GM21825 (cell line): ENCODE measurements at regions not wholly inside any gene's neighbourhood (a gene's known extent, or its start where the extent isn't known, plus 50 kb on each side); places are given as distances from the start of the nearest gene placed in this dataset.
"Not testable (repeated sequence)": the region's sequence is repeated elsewhere in the genome, so short reads cannot be mapped to it uniquely, and the experiment has no call there.

ENCODE experiments used
- ATAC-seq: cut with Tn5 transposase; IDR thresholded peaks from one replicate; pipeline ENCODE4 v1.9.1; 2021; ENCODE audit warnings: mild to moderate bottlenecking, moderate library complexity; ENCODE audit not compliant: unreplicated experiment

GRCh38 chr14:106396999-106397398, 870.6 kb downstream of the TMEM121 start:
- no peak for ATAC-seq

DNA sequence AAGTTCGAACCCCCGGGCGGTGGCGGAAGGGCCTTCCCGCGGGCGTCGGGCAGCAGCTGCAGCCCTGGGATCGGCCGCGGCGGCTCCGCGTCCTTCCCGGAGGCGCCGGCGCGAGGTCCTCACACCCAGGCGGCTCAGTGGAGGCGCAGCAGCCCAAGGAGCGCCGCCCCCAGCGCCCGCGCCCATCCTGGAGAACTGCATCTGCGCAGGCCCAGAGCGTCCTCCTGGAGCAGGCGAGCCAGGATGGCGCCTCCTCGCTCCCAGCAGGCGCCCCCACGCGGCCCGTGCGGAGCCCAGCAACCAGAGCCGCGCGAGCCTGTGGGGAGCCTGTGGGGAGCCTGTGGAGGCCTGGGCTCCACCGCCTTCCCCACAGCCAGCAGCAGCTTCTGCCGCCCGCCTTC, 872.5 kb downstream of the TMEM121 start:
- not testable (repeated sequence) for ATAC-seq

GRCh38 chr14:106401316-106401715, 874.9 kb downstream of the TMEM121 start:
- not testable (repeated sequence) for ATAC-seq

GRCh38 chr14:106410229-106410628, 883.8 kb downstream of the TMEM121 start:
- ATAC-seq: not testable (repeated sequence)

- ATAC-seq: no peak
Observed at GRCh38 chr14:106414464-106414863, 888.1 kb downstream of the TMEM121 start.

GRCh38 chr14:106417224-106418049, 891.1 kb downstream of the TMEM121 start:
- peak; percentile 80 for ATAC-seq

GRCh38 chr14:106419376-106419965, 893.1 kb downstream of the TMEM121 start:
- no peak for ATAC-seq

GRCh38 chr14:106421431-106422033, 895.1 kb downstream of the TMEM121 start:
- peak; percentile 49 for ATAC-seq

DNA sequence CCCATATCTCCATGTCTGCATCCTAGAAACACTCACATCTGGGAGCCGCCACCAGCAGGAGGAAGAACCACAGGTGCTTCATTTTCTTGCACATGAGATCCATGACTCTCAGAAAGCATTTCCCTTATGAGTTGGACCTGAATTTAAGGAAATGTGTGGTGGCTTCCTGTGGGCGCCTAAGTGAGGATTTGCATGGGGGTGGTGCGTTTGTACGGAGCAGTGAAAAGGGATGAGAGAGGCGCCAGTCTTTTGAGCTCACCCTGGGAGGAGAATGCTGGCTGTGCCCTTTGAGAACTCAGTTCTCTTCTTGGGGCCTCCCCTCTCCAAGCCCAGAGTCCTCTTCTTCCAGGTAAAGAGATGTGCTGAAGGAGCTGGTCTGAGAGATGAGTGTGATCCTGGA, 895.7 kb downstream of the TMEM121 start:
- no peak for ATAC-seq

DNA sequence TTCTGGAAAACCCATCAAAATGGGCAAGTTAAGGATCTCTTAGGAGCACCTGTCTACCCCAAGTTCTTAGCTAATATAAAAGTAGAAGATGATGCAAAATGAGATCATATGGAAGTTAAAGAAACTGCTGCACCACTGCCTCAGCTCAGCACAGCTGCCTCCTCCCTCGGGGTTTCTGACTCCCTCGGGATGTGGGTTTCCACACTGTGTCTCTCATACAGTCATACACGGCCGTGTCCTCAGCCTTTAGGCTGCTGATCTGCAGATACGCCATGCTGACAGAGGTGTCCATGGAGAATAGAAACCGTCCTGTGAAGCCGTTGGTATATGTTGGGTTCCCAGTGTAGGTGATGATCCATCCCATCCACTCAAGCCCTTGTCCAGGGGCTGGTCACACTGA, 898.8 kb downstream of the TMEM121 start:
- ATAC-seq: not testable (repeated sequence)

- no peak for ATAC-seq
Observed at GRCh38 chr14:106436310-106436905, 910.0 kb downstream of the TMEM121 start.

DNA sequence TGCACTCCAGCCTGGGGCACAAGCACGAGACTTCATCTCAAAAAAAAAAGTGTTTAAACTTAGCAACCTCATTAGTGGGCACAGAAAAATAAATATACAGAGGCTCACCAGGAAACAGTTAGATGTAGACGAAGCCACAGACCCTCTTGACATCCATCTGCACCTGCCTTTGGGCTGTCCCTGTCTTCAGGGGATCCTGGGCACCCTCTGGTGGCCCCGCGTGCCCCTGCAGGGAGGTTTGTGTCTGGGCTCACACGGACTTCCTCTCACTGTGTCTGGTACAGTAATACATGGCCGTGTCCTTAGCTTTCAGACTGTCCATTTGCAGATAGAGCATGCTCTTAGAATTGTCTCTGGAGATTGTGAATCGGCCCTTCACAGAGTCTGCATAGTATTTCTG, 916.5 kb downstream of the TMEM121 start:
- ATAC-seq: no peak

GRCh38 chr14:106455026-106455425, 928.6 kb downstream of the TMEM121 start:
- ATAC-seq: no peak

DNA sequence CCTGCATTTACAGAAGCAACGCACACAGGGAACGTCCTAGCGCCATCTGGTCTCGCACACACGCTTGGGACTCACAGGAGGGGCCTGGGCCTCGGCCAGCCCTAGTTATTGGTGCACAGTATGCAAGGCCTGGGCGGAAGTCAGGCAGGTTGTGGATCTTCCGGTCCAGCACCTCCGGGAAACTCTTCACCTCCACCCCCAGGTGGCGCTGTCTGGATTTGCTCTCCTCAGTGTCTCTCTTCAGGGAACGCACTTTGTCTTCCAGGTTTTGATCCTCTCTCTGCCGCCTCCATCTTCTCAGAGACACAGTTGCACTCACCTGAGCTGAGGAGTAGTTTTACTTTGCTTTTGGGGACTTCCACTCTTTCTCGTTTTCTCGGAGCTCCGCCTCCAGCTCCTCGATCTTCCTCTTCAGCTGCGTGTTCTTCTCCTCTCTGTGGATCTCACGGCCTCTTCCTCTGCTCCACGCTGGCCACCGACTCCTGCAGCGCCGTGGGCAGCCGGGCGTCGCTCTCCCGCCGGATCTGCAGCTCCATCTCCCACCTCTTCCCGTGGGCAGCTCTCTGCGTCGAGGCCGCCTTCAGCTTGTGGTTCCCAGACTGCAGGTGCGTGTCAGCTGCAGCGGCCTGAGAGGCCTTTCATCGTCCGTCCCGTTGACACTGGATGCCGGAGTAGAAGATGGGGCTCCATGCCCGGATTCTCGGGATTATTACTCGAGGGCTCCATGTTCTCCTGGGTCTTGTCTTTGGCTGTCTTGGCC, 933.8 kb downstream of the TMEM121 start:
- ATAC-seq: no peak

GRCh38 chr14:106460916-106461315, 934.5 kb downstream of the TMEM121 start:
- ATAC-seq: no peak

GRCh38 chr14:106466483-106466882, 940.1 kb downstream of the TMEM121 start:
- not testable (repeated sequence) for ATAC-seq

- not testable (repeated sequence) for ATAC-seq
Observed at GRCh38 chr14:106468869-106469268, 942.5 kb downstream of the TMEM121 start.

DNA sequence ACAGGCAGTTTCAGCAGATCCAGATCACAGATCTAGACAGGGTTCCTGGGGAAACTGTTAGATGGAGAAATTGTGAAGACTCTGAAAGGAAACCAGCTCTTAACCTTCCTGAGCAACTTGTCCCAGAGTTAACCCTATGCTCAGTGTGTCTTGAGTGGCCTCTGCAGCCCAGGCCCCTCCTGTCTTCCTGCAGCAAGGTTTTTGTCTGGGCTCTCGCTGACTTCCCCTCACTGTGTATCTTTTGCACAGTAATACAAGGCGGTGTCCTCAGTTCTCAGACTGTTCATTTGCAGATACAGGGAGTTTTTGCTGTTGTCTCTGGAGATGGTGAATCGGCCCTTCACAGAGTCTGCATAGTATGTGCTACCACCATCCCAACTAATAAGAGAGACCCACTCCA, 943.6 kb downstream of the TMEM121 start:
- ATAC-seq: not testable (repeated sequence)

DNA sequence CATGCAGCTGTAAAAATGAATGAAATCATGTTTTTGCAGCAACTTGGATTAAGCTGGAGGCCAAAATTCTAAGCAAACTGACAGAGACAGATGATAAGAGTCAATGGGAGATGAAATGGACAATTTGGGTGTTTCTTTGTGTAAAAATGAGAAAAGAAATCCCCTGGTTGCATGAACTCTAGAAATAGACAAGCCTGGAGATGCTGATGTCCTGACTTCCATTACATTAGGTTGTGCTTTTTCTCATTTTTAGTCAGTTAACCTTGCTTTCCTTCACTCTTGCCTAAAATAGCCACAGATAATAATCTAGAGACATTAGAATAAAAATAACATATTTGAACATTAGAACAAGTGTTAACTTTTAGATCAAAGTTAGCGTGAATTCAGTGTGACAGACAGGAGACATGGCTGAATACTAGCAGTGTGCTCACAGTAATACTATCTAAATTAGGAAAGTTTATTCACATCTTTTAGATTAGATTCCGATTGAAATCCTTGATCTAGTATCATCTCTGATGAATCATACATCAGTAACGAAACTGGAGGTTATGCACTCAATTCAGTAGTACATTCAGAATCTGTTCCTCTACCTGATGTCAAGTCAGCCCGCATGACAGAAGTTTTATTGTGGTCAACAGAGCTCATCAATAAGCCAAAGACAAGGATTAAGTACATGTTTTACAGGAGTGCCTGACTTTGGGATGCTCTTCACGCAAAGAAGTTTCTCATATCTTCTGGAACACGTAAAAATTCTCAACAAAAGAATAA, 948.1 kb downstream of the TMEM121 start:
- ATAC-seq: not testable (repeated sequence)

GRCh38 chr14:106475214-106475613, 948.8 kb downstream of the TMEM121 start:
- not testable (repeated sequence) for ATAC-seq
